HG03469 (cell line): ENCODE measurements at regions not wholly inside any gene's neighbourhood (a gene's known extent, or its start where the extent isn't known, plus 50 kb on each side); places are given as distances from the start of the nearest gene placed in this dataset.

Source experiments
- ATAC-seq: cut with Tn5 transposase; IDR thresholded peaks from one replicate; pipeline ENCODE4 v1.9.1; 2021; ENCODE audit warnings: mild to moderate bottlenecking, moderate library complexity, moderate number of reproducible peaks; ENCODE audit not compliant: unreplicated experiment

DNA sequence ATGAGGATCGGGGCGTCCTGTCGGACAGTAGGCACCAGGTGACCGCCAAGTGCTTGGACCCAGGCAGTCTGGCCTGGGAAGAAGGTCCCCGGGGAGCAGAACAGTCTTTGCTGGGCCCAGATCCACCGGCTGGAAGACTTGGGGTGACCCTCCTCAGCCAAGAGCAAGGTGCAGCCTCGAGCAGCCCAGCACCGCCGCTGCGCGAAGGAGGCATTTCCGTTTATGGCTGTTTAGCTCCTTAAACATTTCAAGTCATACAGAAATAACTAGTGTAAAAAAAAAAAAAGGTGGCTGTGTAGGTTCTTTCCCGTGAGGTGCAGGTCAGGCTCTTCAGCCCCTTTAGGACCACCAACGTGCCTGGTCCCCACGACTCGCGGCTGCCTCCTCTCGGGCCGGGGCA lies 370.2 kb downstream of the CMPK2 start:
- ATAC-seq, result no peak

DNA sequence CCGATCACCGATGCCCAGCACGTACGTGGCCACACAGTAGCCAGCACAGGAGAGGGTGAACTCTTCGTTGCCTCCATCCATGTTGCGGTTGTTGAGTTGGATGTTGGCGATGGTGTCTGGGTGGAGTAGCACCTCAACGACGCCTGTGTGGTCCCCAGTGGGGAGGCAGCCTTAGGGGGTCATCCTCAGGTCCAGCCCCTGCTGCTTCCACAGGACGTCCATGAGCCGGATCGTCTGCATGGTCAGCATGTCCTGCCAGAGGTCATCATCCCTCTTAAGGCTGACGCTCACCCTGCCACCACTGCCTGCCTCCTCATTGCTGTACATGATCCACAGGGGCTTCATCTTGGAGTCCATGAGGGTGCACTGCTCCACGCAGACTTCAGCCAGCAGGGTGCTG lies 369.3 kb downstream of the CMPK2 start:
- no peak for ATAC-seq

DNA sequence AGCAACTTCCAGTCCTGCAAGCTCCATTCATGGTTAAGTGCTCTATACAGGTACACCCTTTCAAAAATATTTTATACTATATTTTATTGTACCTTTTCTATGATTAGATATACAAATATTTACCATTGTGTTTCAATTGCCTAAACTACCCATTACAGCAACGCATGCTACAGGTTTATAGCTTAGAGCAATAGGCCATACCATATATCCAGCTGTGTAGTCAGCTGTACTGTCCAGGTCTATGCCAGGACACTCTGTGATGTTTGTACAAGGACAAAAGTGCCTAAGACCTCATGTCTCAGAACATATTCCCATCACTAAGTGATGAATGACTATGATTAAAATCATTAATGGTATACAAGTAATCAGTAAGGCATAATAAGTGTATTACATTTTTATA lies 368.7 kb downstream of the CMPK2 start:
- no peak for ATAC-seq

DNA sequence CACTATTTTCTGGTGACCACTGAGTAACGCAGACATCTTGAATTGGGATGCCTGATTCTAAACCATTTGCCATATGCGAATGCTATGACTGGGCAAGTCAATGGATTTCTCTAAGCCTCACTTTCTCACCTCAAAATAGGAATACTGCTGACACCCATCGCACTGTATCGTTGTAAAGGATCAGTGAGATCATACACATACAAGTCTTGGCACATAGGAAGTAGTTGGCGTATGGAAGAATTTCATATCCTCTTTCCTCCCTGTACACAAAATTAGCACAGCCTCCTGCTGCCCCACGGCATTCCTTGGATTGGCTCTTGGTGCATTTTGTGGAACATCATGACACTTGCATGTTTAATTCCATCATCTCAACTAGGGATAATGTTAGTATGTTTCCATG lies 366.9 kb downstream of the CMPK2 start:
- ATAC-seq, result no peak

DNA sequence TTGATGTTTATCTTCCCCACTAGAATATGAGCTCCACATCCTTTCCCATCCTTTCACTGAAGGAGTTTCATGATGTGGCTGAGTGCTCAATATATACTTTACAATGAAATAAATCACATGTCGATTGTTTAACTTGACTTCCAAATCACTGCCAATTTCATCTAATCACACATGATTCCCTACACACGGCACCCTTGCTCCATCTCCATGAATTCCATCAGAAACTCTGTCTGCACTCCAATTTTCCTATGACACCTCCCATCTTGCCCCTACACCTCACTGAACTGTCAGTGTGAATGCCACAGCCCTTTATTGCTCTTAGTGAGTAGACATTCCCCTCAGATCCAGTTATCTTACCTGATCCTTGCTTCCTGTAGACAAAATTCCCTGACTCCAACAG lies 366.0 kb downstream of the CMPK2 start:
- no peak for ATAC-seq

DNA sequence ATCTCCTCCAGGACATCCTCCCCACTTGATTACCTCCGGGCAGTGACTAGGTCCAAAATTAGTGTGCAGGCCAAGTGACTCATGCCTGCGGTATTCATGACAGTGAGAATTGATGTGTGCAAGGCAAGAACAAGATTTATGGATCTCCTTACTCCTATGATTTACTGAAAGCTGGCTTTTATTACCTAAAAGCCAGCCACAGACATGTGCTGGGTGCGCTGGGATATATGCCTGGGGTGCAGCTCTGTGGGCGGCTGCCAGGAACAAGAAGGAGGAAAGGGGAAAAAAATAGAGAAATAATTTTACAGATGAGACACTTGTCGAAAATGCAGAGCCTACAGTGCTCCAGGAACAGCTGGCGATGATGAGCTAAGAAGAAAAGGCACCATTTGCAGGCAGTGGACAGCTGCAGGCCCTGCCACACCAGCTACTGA lies 359.3 kb downstream of the CMPK2 start:
- ATAC-seq, result no peak

DNA sequence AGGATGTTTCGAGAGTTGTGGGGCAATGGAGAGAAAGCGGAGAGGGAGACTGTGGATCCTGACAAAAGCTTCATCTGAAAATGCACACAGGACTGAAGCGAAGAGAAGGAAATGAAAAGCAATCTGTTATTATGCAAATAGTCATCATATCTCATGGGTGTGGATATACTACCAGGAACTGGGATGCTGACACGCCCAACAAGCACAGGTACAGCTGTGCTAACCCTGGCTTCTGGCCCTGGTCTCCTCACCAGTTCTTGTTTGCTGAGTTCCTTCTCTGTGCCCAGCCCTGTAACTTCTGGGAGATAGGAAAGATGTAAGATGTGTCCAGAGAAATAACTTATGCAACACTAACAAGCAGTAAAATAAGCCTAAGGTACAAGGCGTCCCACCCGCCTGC lies 358.8 kb downstream of the CMPK2 start:
- ATAC-seq, result no peak

DNA sequence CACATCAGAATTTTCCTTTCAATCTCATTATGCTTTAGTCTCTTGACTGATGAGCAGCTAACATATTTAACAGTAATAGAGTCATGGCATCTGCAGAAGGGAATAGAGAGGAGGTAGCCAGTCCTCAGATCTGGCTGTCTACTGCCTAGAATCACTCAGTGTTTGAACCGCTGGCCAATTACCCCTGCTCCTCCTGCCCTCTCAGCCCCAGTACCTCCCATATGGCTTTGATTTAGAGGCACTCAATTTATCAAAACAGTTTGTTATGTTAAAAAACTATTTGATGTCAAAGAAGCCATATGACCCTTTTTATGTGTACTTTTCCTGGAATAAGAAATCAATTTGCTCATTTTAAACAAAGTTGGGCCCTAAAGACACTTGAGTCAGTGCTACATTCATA lies 355.2 kb downstream of the CMPK2 start:
- no peak for ATAC-seq

DNA sequence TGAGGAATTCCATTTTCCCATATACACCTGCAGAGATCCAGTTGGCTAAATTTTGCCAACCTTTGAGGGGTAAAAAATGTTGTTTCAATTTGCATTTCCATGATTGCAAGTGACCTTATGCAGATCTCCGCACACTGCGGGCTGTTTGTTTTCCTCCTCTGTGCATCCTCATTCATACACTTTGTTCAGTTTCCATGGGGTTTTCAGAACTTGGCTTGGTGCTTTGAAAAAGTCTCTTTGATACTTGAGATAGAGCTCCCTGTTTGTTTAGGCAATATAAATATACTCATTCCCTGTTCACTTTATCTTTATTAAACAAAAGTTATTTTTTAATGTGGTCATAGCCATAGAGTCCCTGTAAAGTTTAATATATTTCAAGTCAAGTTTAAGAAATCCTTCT lies 353.1 kb downstream of the CMPK2 start:
- ATAC-seq, result no peak

DNA sequence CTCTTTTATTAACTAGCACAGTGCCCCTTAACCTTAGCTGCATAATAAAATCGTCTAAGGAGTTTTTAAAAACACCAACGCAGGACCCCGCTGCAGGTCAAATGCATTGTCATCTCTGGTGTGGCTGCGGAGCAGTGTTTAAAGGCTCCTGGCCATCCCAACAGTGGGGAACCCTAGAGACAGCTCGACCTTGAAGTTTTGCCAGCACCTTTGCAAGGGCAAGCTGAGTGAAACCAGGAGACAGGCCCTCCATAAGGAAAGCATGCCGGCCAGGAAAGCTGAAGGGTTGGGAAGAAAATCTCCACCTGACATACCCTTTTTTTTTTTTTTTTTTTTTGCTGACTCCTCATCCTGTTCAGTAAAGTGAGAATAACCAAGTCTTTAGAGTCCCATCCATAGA lies 349.0 kb downstream of the CMPK2 start:
- no peak for ATAC-seq

DNA sequence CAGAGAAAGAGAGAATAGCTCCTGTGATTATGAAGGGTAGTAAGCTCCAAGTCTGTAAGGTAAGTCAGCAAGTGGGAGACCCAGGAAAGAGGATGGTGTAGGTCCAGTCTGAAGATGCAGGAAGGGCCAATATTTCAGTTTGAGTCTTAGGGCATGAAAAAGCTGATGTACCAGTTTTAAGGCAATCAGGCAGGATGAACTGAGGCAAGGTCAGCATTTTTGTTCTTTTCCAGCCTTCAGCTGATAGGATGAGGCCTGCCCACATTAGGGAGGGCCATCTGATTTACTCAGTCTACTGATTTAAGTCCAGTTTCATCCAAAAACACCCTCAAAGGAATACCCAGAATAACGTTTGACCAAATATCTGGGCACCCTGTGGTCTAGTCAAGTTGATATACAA lies 347.3 kb downstream of the CMPK2 start:
- no peak for ATAC-seq

DNA sequence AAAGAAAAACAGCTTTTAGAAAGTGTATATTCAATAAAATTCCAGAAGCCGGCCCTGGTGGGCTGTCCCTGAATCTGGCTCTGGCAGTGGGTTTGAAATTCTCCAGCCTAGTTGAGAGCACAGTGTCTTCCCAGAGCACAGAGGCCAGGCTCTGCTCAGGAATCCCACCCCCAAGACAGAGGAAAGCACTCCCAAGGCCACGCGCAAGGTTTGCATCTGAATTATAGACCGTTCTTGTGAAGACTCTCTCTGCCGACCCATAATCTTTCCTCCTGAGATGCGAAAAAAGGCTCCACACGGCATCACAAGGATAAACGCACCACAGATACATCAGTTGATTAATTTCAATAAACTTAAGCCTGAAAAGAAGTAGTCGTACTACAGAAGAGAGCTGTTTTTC lies 342.2 kb downstream of the CMPK2 start:
- ATAC-seq, result no peak

DNA sequence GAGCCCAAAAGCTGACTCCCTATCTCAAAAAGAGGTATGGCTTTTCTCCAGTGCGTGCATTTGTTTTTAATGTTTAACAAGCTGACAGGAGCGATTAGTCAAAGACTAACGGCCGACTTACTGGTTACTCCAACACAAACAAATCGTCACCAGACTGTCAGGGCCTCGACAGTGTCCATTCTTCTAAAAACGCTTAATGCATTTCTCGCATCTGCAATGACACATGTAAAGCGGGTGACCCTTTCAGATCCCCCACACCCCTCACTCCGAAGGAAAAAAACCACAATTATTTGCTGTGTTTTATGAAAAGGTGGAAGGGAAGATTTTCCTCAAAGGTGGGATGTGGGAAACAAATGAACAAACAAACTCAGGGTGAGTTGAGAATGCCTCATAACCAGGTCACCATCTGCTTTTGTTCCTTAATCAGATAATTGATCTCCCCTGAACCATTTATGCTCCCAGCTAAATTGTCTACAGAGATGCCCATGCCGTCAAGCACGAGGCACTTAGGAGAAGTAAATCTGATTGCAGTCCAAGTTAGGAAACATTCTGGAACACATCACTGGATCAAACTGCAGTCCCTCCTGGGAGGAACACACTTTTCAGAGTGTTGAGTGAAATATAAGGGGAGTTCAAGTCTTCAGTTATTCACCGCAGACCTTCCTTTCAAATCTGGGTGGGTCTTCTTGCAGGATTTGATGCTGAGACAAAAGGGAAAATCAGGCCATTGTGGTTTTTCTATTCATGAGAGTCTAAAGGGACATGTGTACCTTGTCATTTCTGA lies 340.8 kb downstream of the CMPK2 start:
- ATAC-seq, result no peak

DNA sequence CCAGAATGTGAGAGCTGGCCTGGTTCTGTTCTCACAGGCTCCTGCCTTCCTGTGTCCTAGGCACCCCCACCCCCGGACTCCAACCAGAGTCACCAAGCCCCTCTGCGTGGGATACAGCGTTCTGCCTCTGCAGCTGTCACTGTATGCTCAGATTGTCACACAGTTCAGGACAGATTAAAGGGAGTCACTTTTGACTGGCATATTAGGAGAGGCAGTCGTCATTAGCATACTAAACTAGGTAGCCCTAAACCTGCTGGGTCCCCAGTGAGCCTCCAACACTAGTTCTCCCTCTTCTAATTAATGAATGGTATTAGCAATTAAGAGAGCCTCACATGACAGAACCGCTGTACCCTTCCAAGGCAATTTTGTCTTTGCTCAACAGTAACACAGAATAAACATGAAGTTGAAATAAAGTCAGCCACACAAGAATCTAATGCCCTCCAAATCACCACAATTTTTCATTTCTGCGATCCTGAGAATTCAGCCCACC lies 340.2 kb downstream of the CMPK2 start:
- no peak for ATAC-seq

DNA sequence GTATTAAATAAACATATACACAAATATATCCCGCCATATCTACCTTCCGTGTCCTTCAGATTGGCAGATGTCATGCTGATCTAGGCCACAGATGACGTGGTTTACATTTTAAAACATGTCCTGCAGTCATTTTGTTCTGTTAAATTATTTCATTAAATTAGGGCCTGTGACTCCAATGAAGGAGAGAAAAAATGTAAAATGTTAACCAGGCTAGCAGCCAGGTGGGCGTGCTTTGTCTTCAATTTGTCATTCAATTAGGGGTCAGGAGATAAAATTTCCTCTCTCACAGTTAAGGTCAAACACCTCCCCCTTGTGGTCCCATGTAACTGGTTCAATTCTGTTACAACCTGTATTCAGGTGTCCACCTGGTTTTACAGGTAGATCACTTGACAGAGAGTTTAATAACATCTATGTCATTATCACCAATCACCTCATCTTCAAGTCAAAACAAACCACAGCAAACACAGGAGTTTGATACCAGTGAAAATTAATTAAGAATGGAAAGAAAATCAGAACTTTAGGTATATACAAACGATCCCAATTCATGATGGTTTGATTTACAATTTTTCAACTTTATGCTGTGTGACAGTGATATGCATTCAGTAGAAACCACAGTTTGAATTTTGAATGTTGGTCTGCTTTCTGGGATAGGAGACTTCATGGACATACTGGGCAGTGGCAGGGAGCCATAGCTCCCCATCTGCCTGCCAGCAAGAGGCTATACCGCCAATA lies 339.4 kb downstream of the CMPK2 start:
- no peak for ATAC-seq

DNA sequence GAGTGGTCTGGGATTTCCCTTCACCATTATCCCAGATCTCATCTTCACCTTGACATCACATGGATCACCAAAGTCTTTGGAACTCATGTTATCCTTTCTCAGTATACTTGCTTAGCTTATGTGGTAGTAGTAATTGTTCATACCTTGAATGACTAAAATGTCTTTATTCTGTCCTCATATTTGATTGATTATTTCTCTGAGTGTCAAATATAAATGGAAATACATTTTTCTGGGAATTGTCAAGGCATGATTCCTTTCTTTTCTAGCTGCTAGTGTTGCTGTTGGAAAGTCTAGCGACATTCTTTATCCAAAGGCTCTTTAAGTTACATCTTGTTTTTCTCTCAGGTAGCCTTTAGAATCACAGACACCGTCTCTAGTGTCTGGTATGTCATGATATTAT lies 334.4 kb downstream of the CMPK2 start:
- no peak for ATAC-seq

DNA sequence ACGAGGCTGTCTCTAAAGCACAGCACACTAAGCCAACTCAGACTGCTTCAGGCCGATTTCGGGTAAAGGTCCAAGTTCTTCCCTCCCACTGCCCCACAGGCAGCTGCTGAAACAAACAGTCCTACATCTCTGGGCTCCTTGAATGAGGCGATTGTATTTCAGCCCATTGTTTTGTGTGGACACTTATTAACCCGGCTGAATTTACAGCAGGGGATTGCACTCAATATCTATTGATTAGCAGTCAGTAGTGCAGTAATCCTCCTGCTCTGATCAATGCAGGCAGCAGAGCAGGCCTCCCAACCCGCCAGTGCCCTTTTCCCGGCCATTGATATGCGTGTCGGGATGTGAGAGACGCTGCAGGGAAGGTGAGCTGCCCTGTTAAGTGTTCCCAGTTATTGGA lies 330.1 kb downstream of the CMPK2 start:
- ATAC-seq, result no peak

DNA sequence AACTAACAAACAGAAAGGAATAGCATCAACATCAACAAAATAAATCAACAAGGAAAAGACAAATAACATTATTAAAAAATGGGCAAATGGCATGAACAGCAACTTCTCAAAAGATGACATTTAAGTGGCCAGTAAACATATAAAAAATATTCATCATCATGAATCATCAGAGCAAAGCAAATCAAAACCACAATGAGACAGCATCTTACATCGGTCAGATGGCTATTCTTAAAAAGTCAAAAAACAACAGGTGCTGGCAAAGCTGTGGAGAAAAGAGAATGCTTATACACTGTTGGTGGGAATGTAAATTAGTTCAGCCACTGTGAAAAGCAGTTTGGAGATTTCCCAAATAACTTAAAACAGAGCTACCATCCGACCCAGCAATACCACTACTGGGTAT lies 327.1 kb downstream of the CMPK2 start:
- ATAC-seq, result no peak

DNA sequence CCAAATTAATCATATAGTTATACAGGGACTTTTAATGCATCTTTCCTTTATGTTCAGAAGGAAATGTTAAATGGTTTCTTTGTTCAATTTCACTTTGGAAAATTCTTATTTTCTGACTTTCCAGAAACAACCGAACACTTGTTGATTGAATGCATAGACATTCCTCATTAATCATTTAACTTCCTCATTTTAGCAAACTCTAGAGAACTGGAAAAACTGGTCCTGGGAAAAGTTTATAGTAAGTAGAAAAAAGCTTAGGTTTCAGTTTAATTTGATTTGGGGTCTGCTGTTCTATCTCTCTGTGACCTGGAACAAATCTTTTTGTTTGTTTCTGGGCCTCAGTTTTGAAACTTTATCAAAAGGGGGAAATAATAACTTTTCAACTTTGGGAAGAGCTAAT lies 320.4 kb downstream of the CMPK2 start:
- ATAC-seq, result no peak

DNA sequence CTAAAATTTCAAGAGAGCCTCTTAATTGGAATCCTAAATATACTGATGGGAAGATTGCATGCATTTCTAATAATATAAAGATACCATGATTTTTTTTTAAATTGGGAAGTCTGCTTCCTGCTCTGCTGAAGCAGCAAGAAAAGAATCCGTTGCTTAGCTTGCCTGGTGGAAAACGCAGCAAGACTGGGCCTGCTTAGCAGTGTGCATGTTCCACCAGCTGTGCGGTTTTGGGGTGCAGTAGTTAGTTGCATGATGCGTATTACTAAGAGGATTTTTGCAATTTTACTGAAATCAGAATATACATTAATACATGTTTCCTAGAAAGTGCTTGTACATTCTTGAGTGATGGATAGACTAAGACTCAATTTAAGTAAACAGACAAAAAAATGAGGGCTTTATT lies 319.9 kb downstream of the CMPK2 start:
- ATAC-seq, result no peak

DNA sequence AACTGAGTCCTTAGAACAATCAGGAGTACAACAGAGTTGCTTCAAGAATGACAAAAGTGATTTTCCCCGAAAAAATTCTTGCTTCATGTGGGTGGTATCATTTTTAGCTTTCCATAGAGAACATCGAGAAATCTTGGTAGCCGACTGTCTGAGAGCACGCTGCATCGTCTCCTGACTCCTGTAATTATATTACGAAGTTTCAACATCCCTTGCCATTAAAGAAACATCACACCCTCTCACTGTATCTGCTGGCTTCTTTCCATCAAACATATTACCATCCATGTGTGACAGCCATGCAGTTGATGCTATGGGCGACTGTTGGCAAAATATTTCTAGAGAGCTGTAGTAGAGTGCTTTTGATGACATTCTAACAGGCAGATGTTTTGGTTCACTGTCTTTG lies 311.2 kb downstream of the CMPK2 start:
- ATAC-seq, result no peak

DNA sequence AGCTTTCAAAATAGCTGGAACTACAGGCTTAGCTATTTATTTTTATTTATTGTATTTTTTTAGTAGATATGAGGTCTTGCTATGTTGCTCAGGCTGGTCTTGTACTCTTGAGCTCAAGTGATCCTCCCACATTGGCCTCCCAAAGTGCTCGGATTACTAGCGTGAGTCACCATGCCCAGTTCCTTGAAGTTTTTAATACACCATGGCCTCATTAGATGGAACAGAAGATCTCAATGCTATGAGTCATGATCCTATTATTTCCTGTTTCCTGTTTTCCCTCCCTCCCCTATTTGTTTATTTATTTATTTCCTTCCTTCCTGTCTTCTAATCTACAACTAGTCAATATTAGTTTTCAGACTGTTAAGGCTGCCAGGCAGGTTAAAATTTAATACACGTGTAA lies 309.0 kb downstream of the CMPK2 start:
- no peak for ATAC-seq
